ENCODE measurements at regions not wholly inside any gene's neighbourhood (a gene's known extent, or its start where the extent isn't known, plus 50 kb on each side); places are given as distances from the start of the nearest gene placed in this dataset.
A peak's percentile ranks its signal among the peaks of the same experiment; 100 is the strongest.

- no peak for DNase-seq
These were observed 495.9 kb upstream of the NECTIN3 start for GRCh38 chr3:110575702-110576101.

DNA sequence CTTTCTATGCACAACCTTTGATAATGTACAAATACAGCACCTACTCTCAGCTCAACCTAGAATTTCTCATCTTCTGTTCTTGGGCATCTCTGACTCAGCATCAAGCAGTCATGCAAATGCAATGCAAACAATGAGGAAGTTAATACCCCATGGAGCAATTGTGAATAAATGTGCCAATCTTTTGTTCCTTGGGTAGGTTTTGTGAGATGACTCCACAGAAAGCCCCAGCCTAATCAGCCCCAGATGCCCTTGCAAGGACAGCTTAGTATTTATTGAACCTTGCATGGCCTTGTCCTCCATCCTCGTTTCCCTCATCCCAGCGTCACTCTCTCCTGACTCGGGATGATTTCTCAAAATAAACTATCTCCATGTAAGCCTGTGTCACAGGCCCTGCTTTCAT, 494.7 kb upstream of the NECTIN3 start:
- DNase-seq, result no peak

- no peak for DNase-seq
These were observed 493.8 kb upstream of the NECTIN3 start for GRCh38 chr3:110577854-110578253.

GRCh38 chr3:110579840-110580550, 491.6 kb upstream of the NECTIN3 start:
- DNase-seq, result no peak

- DNase-seq, result no peak
These were observed 488.2 kb upstream of the NECTIN3 start for GRCh38 chr3:110583373-110583935.

DNA sequence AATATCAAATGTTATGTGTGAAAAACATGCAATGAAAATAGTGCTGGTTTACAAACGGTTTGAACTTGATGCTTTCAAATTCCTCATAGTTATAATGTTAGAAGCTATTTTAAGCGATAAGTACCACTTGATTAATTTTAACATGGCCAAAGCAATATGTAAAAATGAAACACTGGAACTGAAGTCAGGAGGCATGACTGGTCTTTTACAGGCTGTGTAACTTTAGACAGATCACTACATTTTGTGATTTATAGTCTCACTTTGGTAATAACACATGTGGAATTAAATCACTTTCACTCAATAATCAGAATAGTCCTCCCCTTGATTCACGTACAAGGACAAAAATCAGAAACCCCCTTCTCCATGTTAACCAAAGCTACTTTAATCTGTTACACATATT, 482.7 kb upstream of the NECTIN3 start:
- no peak for DNase-seq

DNA sequence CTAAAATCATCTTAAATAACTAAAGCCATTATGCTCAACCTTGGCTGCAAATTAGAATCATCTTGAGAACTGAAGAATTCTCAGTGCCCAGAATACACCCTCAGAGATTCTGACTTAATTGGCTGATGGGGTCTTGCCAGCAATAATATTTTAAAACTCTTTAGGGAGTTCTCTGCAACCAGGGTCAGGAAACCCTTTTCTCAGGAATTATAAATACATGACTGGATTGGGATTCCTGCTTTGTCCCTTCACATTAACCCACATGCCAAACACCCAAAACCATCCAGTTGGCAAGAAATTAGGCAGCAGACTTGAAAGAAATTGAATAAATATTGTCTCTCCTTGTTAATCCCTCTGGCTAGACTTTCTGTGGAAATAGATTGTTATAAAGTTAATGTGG, 482.3 kb upstream of the NECTIN3 start:
- no peak for DNase-seq

DNA sequence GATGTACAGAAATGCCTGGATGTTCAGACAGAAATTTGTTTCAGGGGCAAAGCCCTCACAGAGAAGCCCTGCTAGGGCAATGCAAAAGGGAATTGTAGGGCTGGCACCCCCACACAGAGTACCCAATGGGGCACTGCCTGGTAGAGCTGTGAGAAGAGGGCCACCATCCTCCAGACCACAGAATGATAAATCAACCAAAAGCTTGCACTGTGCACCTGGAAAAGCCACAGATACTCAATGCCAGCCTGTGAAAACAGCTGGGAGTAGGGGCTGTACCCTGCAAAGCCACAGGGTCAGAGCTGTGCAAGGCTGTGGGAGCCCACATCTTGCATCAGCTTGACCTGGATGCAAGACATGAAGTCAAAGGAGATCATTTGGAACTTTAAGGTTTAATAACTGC, 477.9 kb upstream of the NECTIN3 start:
- no peak for DNase-seq

- DNase-seq, result no peak
These were observed 472.6 kb upstream of the NECTIN3 start for GRCh38 chr3:110598847-110599490.

DNA sequence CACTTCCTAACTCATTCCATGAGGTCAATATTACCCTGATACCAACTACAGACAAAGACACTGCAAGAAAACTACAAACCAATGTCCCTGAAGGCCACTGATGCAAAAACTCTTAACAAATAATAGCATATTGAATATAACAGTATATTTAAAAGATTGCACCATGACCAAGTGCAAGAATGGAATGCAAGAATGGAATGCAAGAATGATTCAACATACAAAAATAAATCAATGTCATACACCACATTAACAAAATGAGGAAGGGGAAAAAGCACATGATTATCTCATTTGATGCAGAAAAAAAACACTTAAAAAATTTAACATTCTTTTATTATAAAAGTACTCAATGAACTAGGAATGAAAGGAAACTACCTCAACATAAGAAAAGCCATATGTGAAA, 463.1 kb upstream of the NECTIN3 start:
- no peak for DNase-seq

- no peak for DNase-seq
These were observed 459.6 kb upstream of the NECTIN3 start for GRCh38 chr3:110612045-110612444.

DNA sequence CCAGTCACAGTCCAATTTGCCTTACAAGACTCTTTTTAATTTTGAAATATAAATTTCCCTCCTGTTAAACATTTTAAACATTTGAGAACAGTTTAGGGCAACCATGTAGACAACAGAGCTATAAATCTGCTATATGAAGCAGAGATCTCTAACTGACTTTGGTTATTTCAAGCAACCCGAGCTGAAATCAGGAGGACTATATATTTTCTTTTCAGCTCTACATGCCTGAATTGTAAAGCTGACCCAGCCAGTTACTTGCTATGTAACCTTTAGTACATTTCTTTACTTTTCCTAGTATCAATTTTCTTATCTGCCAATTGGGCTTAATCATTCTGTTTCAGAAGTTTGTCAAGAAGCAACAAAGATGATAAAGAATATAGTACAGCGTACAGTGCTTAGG, 457.4 kb upstream of the NECTIN3 start:
- no peak for DNase-seq

DNA sequence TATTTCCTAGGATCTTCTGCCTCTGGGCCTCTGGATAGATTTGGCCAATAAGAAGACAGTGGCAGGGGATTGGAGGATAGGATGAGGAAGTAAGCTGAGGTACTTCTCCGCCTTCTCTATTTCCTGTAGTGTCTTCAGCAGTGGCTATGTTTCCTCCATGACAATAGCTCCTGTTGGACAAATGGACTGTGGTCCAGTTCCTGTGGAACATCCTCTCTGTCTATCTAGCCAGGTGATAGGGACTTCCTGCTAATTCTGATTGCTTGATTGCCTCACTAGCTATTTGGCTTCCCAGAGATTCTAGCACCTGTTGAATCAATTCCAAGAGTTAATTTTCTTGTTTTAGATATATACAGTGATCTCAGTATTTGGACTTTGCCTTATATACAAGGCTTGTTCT, 456.2 kb upstream of the NECTIN3 start:
- DNase-seq, result no peak

- DNase-seq, result no peak
These were observed 452.9 kb upstream of the NECTIN3 start for GRCh38 chr3:110618512-110619226.

DNA sequence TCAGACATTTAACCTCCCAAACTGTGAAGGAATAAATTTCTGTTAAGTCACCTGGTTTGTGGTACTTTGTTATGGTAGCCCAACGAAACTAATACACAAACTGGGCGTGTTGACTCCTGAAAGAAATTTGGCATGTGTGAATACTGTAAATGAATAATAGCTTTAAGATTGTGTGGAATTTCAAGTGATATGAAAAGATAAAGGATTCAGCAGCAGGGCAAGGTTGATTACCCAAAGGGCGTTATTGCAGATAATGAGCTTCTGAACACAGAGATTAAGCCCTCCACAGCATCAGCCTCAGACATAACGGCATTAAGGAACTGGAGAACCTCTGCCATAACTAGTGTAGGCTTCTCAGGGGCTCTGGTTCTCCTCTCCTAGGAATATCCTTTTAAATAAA, 451.5 kb upstream of the NECTIN3 start:
- DNase-seq, result no peak

GRCh38 chr3:110623571-110623970, 448.0 kb upstream of the NECTIN3 start:
- DNase-seq, result peak; percentile 4

DNA sequence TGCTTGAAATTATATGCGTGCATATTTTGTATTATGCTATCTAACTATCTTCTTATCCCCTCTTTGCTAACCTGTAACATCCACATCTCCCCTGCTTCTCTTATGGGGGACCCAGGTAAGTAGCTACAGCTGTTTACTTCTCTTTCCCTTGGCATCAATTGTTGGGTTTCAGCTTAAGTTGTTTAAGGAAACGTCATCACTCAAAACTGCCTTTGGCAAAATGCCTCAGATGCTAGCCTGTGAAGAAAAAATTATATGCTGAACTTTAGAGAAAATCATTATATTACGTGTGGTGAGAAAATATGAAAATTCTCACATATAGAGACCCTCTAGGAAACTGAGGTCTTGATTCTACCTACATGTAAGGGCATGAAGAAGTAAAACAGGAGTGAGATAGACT, 447.0 kb upstream of the NECTIN3 start:
- no peak for DNase-seq

- no peak for DNase-seq
These were observed 446.3 kb upstream of the NECTIN3 start for GRCh38 chr3:110625201-110625747.

DNA sequence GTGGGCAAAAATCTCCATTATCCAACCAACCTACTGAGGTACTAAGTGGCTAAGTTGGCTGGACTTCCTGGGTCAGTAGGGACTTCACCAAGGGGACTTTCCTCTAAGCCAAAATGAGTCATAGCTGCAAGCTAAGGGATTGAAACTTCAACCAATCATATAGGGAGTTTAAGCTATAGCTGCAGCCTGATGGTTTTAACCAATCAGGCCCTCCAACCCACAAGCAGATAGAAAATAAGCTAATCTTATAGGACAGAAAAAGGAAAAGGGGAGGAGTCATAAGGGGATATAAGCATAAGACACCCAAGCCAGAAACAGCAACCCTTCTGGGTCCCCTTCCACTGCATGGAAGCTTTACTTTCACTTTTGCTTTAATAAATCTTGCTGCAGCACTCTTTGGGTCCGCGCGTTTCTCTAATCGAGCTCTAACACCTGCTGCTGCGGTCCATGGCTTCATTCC, 444.9 kb upstream of the NECTIN3 start:
- DNase-seq, result peak; percentile 13

DNA sequence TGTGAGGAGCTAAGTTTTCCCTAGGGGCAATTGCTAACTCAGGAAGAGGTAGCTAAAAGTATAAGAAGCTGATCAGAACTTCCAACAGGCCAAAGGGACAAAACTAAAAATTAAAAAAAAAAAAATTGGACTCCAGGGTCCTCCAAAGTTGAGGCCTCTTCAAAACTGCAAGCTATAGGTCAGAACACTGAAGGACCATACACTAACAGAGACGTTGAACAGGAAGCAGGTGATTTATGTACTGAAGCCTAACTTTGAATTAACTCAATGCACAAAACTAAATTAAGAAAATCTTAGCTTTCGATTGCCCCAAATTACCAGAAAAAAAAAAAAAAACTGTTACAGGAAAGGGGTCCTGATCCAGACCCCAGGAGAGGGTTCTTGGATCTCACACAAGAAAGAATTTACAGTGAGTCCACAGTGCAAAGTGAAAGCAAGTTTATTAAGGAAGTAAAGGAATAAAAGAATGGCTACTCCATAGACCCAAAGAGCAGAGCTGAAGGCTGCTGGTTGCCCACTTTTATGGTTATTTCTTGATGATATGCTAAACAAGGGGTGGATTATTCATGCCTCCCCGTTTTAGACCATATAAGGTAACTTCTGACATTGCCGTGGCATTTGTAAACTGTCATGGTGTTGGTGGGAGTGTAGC, 442.8 kb upstream of the NECTIN3 start:
- DNase-seq, result no peak

GRCh38 chr3:110629917-110630316, 441.7 kb upstream of the NECTIN3 start:
- DNase-seq, result no peak

DNA sequence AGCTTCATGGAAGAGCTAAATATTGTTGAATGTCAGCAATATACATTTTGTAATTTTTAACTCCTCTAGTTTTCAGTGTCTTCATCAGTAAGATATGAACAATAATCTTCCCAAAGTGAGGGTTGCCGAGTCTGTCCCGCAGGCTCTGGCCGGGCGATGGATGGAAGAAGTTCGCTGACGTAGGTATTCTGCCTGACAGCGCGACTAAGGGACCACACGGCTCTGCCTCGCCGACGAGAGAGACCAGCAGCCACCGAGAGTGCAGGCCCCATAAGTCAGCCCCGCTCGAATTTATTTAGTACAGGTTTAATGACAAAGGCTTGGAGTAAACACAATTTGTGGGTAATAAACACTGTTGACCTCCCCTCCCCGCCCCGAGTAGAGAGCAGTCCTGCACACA, 427.4 kb upstream of the NECTIN3 start:
- DNase-seq, result no peak

- DNase-seq, result no peak
These were observed 425.6 kb upstream of the NECTIN3 start for GRCh38 chr3:110646055-110646454.

Measured in activated CD4-positive, alpha-beta T cell treated with anti-CD3 and anti-CD28 coated beads, Interleukin-10, Interleukin-2, amounts not matched to agents 100 ng/mL and 50 ng/mL, durations not matched to agents 16 hours and 8 hours (primary cell).